ENCODE measurements at regions not wholly inside any gene's neighbourhood (a gene's known extent, or its start where the extent isn't known, plus 50 kb on each side); places are given as distances from the start of the nearest gene placed in this dataset.

- no peak for DNase-seq (ENCODE audit: low read depth)
- TF ChIP-seq CTCF (IDR thresholded peaks at IDR 0.05; ENCODE audit: low read depth, low read length) (no peak), MAX (IDR thresholded peaks at IDR 0.05; ENCODE audit: low read depth, low read length) (no peak), MYC (IDR thresholded peaks at IDR 0.05; ENCODE audit: low read depth, low read length) (no peak), POLR2A (IDR thresholded peaks at IDR 0.05; ENCODE audit: extremely low read depth, insufficient read length) (no peak)
Measured at GRCh38 chr19:27674701-27675100, 1538.2 kb downstream of the UQCRFS1 start.

GRCh38 chr19:27673986-27674385 is 1539.0 kb downstream of the UQCRFS1 start:
- H3K4me3 ChIP-seq (ENCODE audit: low read depth, low read length), result no peak overlapping the region
- TF ChIP-seq MYC (IDR thresholded peaks at IDR 0.05; ENCODE audit: low read depth, low read length) (no peak), CTCF (IDR thresholded peaks at IDR 0.05; ENCODE audit: low read depth, low read length) (no peak), MAX (IDR thresholded peaks at IDR 0.05; ENCODE audit: low read depth, low read length) (no peak), POLR2A (IDR thresholded peaks at IDR 0.05; ENCODE audit: extremely low read depth, insufficient read length) (no peak)
- DNase-seq (ENCODE audit: low read depth), result no peak

More at GRCh38 chr19:27674701-27675100, 1538.2 kb downstream of the UQCRFS1 start:
- H3K4me3 ChIP-seq (ENCODE audit: low read depth, low read length), result no peak overlapping the region

GRCh38 chr19:27672309-27673047 is 1540.5 kb downstream of the UQCRFS1 start:
- DNase-seq (ENCODE audit: low read depth), result no peak
- no peak for TF ChIP-seq MAX (IDR thresholded peaks at IDR 0.05; ENCODE audit: low read depth, low read length)
- TF ChIP-seq POLR2A (IDR thresholded peaks at IDR 0.05; ENCODE audit: extremely low read depth, insufficient read length), result no peak
- TF ChIP-seq CTCF (IDR thresholded peaks at IDR 0.05; ENCODE audit: low read depth, low read length), result no peak
- TF ChIP-seq MYC (IDR thresholded peaks at IDR 0.05; ENCODE audit: low read depth, low read length), result no peak
- no peak overlapping the region for H3K4me3 ChIP-seq (ENCODE audit: low read depth, low read length)

GRCh38 chr19:27671876-27672275 is 1541.1 kb downstream of the UQCRFS1 start:
- no peak for DNase-seq (ENCODE audit: low read depth)
- no peak for TF ChIP-seq CTCF (IDR thresholded peaks at IDR 0.05; ENCODE audit: low read depth, low read length)
- H3K4me3 ChIP-seq (ENCODE audit: low read depth, low read length), result no peak overlapping the region

GRCh38 chr19:27660428-27660827 is 1552.5 kb downstream of the UQCRFS1 start:
- TF ChIP-seq CTCF (IDR thresholded peaks at IDR 0.05; ENCODE audit: low read depth, low read length), result no peak
- TF ChIP-seq MAX (IDR thresholded peaks at IDR 0.05; ENCODE audit: low read depth, low read length), result no peak
- TF ChIP-seq POLR2A (IDR thresholded peaks at IDR 0.05; ENCODE audit: extremely low read depth, insufficient read length), result no peak
- TF ChIP-seq MYC (IDR thresholded peaks at IDR 0.05; ENCODE audit: low read depth, low read length), result no peak
- H3K4me3 ChIP-seq (ENCODE audit: low read depth, low read length), result no peak overlapping the region
- DNase-seq (ENCODE audit: low read depth), result no peak
